ENCODE measurements at regions not wholly inside any gene's neighbourhood (a gene's known extent, or its start where the extent isn't known, plus 50 kb on each side); places are given as distances from the start of the nearest gene placed in this dataset.

DNA sequence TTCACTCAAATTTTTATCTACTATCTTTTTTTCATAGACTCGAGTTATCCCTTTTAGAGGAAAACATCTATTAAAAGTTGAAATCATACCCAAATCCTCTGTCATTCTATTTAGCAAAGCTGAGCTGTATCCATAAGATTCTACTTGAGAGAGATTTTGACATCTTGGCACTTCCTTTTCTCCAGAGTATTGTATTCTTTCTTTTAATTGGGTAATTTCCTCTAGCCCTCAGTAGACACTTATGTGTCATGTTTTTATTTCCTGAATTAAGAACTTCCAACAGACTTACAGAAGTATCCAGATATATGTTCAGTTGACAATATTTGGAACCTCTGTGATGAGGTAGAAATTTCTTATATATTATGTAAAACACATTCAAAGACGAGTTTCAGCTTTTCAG, 201.6 kb upstream of the NR3C2 start:
- no peak for TF ChIP-seq RAD21 (conservative IDR thresholded peaks at IDR 0.05 in 1 of 2, IDR thresholded peaks at IDR 0.05 in 1 of 2)
- TF ChIP-seq, protein P1, sequence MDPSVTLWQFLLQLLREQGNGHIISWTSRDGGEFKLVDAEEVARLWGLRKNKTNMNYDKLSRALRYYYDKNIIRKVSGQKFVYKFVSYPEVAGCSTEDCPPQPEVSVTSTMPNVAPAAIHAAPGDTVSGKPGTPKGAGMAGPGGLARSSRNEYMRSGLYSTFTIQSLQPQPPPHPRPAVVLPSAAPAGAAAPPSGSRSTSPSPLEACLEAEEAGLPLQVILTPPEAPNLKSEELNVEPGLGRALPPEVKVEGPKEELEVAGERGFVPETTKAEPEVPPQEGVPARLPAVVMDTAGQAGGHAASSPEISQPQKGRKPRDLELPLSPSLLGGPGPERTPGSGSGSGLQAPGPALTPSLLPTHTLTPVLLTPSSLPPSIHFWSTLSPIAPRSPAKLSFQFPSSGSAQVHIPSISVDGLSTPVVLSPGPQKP (IDR thresholded peaks at IDR 0.05; ENCODE audit: low read depth, low read length), result no peak
- TF ChIP-seq JUNB (IDR thresholded peaks at IDR 0.05), result no peak
- TF ChIP-seq, protein P2, sequence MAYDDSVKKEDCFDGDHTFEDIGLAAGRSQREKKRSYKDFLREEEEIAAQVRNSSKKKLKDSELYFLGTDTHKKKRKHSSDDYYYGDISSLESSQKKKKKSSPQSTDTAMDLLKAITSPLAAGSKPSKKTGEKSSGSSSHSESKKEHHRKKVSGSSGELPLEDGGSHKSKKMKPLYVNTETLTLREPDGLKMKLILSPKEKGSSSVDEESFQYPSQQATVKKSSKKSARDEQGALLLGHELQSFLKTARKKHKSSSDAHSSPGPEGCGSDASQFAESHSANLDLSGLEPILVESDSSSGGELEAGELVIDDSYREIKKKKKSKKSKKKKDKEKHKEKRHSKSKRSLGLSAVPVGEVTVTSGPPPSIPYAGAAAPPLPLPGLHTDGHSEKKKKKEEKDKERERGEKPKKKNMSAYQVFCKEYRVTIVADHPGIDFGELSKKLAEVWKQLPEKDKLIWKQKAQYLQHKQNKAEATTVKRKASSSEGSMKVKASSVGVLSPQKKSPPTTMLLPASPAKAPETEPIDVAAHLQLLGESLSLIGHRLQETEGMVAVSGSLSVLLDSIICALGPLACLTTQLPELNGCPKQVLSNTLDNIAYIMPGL (CRISPR knock-in tag; IDR thresholded peaks at IDR 0.05; ENCODE audit: borderline replicate concordance), result no peak
- TF ChIP-seq, protein P3, sequence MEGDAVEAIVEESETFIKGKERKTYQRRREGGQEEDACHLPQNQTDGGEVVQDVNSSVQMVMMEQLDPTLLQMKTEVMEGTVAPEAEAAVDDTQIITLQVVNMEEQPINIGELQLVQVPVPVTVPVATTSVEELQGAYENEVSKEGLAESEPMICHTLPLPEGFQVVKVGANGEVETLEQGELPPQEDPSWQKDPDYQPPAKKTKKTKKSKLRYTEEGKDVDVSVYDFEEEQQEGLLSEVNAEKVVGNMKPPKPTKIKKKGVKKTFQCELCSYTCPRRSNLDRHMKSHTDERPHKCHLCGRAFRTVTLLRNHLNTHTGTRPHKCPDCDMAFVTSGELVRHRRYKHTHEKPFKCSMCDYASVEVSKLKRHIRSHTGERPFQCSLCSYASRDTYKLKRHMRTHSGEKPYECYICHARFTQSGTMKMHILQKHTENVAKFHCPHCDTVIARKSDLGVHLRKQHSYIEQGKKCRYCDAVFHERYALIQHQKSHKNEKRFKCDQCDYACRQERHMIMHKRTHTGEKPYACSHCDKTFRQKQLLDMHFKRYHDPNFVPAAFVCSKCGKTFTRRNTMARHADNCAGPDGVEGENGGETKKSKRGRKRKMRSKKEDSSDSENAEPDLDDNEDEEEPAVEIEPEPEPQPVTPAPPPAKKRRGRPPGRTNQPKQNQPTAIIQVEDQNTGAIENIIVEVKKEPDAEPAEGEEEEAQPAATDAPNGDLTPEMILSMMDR (IDR thresholded peaks at IDR 0.05), result no peak
- no peak for TF ChIP-seq RNF2 (IDR thresholded peaks at IDR 0.05; ENCODE audit: borderline replicate concordance, low read depth)
- no peak for TF ChIP-seq GATA3 (IDR thresholded peaks at IDR 0.05; ENCODE audit: borderline replicate concordance)
- TF ChIP-seq, protein P4, sequence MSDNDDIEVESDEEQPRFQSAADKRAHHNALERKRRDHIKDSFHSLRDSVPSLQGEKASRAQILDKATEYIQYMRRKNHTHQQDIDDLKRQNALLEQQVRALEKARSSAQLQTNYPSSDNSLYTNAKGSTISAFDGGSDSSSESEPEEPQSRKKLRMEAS (IDR thresholded peaks at IDR 0.05), result no peak
